HG02973 (cell line): ENCODE measurements at regions not wholly inside any gene's neighbourhood (a gene's known extent, or its start where the extent isn't known, plus 50 kb on each side); places are given as distances from the start of the nearest gene placed in this dataset.
"Not testable (repeated sequence)": the region's sequence is repeated elsewhere in the genome, so short reads cannot be mapped to it uniquely, and the experiment has no call there.

ENCODE experiments used
- ATAC-seq: cut with Tn5 transposase; IDR thresholded peaks from one replicate; pipeline ENCODE4 v1.9.1; 2021; ENCODE audit warnings: moderate library complexity; ENCODE audit not compliant: unreplicated experiment

- ATAC-seq: no peak
These were observed 835.3 kb upstream of the EPHA7 start for GRCh38 chr6:94254689-94255088.

DNA sequence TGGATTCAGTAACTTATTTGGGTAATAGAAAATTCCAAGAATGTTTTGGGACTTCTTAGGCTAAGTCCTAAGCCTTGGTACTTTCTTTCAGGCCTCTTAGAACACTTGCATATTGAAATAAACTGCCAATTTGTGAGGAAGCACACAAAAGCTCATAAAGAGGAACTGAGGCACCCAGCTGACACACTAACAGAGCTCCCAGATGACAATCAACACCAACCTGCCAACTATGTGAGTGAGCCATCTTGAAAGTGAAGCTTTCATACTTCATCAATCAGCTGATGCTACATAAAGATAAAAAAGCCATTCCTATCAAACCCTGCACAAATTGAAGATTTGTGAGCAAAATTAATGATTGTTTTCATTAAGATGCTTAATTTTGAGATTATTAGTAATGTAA lies 832.5 kb upstream of the EPHA7 start:
- ATAC-seq: no peak

GRCh38 chr6:94245395-94245794 lies 826.0 kb upstream of the EPHA7 start:
- no peak for ATAC-seq

DNA sequence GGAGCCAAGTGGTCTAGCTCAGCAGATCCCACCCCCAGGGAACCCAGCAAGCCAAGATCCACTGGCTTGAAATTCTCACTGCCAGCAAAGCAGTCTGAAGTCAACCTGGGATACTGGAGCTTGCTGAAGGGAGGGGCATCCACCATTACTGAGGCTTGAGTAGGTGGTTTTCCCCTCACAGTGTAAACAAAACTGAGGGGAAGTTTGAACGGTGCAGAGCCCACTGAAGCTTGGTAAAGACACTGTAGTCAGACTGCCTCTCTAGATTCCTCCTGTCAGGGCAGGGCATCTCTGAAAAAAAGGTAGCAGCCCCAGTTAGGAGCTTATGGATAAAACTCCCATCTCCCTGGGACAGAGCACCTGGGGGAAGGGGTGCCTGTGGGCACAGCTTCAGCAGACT lies 819.5 kb upstream of the EPHA7 start:
- no peak for ATAC-seq

GRCh38 chr6:94227741-94228140 lies 808.4 kb upstream of the EPHA7 start:
- ATAC-seq: no peak

DNA sequence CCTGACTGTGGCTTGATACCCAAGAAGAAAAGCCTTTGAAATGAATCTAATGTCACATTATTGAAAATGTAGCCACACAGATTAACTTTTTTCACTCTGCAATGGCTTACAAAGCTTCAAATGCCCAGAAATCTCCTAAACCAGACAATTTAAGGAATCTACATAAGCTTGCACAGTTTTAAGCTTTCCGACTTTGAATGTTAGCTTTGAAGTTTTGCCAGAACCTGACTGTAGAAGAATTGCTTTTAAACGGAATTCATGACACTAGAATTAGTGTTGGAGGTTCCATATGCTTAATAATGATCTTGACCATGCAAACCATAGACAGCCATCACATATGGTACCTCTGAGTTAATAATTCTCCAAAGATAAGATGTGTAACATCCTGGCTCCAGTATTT lies 798.5 kb upstream of the EPHA7 start:
- no peak for ATAC-seq

- no peak for ATAC-seq
These were observed 796.2 kb upstream of the EPHA7 start for GRCh38 chr6:94215552-94215951.

DNA sequence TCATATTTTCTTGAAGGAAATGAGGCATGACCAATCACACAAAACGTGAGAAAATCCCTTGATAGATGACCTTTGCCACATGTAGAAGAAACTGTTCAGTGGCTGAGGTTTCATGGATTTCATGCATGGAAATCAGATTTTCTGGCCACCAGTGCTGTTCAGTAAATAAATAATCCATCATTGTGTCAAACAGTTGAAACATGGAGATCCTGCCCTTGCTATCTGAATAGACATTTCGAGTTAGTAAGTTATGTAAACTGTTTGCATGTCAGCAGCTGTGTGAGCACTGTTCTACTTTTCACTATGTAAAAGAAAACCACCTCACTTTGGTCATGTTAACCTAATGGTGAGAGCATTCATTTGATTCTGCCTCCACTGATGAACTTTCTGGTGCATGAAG lies 793.9 kb upstream of the EPHA7 start:
- no peak for ATAC-seq

DNA sequence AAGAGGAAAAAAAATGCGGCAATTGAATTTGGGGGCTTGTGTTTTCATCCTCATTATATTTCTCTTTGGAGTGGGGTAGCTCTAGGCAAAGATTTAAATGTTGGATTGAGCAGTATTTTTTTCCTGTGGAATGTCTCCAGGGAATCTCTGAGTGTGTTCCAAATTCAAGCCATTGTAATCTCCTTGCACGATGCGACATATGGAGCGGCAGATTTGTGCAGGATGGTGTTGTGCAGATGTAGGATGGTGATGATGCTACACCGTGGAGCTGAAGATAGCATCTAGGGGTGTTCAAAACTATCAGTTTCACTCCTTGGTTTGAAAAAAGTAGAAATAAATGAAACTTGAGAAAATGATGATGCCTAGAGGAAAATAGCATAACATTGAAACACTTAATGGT lies 777.5 kb upstream of the EPHA7 start:
- ATAC-seq: no peak

DNA sequence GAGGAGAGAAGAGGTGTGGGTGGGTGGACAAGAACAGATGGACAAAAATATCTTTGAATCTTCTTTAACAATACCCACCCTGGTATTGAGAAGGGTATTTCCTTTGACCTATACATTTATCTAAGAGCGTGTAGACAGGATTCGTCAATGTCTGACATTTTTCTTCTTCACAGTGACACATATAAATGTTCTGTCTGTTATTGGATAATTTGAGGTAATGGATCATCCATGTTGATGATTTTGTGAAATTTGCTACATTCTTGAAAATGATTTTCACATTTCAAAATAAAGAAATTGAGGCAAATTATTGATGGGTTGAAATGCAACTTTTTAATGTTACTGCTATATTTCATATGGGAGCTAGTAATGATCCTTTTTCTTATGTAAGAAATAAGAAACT lies 770.7 kb upstream of the EPHA7 start:
- no peak for ATAC-seq

GRCh38 chr6:94184666-94185464 lies 765.5 kb upstream of the EPHA7 start:
- ATAC-seq: no peak

- no peak for ATAC-seq
These were observed 758.1 kb upstream of the EPHA7 start for GRCh38 chr6:94177429-94177828.

DNA sequence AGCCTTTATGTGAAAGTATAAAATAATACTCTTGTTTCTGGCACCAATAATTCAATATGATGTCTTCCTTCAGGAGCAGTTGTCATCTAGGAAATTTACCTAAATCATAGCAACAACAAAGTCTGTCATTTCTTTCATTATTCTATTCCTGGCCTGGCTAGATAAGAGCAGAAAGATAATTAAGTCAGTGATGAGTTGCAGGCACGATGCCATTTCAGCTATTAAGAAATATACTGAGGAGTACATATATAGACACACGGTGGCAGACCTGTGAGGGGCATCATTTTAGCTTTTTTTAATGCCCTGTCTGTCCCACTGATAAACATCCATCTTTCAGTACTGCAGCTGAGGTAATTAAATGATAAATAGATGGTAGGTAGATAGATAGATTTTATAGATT lies 756.1 kb upstream of the EPHA7 start:
- no peak for ATAC-seq

DNA sequence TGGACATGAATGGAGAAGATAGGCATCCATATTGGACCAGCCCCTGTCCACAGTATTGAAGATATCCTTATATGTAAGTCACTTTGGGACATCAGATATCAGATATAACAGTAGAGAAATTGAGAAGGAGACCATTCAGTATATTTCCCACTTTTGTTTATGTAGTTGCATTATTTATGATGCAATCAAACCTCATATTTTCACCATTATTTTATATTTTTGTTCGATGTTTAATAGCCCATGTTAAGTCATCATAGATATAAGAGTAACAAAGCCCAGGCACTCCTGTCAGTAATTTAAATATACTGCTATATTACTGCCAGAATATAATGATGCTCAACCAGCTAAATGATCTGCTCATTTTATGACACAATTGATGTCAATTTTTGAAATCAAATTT lies 744.5 kb upstream of the EPHA7 start:
- ATAC-seq: no peak

DNA sequence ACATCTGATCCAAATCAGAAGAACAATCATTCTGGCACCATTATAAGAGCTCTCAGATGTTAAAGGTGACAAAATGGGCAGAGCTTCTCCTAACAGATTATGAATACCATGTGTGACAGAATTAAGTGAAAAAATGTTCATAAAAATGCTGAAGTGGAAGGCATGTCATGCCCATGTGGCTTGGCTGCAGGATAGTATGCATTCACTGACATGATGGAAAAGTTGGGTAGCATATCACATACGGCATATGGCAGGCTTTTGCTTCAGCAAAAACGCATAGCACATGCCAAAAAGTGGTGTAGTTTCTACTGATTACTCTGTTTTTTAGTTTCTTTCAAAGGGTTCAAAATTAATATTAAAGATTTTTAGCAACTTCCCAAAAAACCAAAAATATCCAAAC lies 731.5 kb upstream of the EPHA7 start:
- ATAC-seq: no peak

GRCh38 chr6:94144807-94145206 lies 725.4 kb upstream of the EPHA7 start:
- no peak for ATAC-seq

GRCh38 chr6:94137178-94137577 lies 717.8 kb upstream of the EPHA7 start:
- ATAC-seq: not testable (repeated sequence)

DNA sequence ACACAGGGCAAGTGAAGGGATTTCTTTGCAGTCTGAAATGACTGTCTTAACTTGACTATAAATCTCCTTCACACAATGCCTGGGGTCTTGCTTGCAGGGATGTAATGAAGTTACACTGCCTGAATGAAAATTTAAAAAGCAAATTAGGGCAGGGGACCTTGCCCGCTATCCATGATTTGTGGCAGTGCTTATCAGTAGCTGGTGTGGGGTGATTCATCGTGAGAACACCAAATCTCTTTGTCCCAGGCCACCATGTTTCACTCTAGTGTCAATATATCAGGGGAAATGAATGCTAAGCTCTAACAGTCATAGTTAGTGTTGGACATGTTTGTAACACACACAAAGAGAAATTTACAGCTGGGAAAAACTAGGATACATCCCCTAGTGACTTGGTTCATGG lies 713.7 kb upstream of the EPHA7 start:
- no peak for ATAC-seq

DNA sequence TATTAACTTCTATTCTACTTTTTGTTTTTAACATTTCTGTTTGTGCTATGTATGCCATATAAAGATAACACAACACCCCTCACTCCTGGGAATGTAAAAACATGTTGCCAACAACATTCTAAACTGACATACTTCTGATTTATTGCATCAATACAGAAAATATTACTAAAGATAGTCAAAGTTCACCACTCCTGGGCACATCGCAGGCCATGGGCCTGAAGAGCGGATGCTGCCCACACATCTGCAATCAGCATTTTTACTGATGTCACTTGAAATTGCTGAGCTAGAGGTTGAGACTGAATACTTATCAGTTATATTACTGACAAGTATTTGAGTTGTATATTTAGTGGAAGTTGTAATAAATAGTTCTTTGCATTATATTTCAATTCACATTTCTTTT lies 711.9 kb upstream of the EPHA7 start:
- ATAC-seq: no peak

- ATAC-seq: no peak
These were observed 711.1 kb upstream of the EPHA7 start for GRCh38 chr6:94130478-94130877.

GRCh38 chr6:94129926-94130325 lies 710.6 kb upstream of the EPHA7 start:
- no peak for ATAC-seq

- no peak for ATAC-seq
These were observed 708.4 kb upstream of the EPHA7 start for GRCh38 chr6:94127716-94128115.

DNA sequence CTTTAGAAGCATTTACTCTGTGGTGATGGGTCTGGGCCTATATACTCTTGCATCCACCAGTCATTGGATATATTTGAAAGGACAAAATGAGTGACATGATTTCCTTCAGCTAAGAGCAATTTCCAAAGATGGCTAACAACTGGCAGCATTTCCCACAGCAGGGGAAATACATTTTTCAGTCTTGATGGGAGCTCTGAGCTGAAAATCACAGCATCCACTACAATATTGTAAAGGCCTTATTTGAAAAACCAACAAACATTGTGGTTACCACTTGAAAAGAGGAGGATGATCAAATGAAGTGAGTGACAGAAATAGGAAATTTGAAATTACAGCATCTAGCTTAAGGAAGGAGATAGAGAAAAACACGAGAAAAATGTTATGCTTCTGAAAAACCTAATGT lies 705.0 kb upstream of the EPHA7 start:
- ATAC-seq: no peak
